Islet precursor cell (in vitro differentiated cells): ENCODE measurements at regions not wholly inside any gene's neighbourhood (a gene's known extent, or its start where the extent isn't known, plus 50 kb on each side); places are given as distances from the start of the nearest gene placed in this dataset.

Experiments used
- DNase-seq: peaks from one replicate; pipeline ENCODE4 v3.0.0-alpha.2; 2018

DNA sequence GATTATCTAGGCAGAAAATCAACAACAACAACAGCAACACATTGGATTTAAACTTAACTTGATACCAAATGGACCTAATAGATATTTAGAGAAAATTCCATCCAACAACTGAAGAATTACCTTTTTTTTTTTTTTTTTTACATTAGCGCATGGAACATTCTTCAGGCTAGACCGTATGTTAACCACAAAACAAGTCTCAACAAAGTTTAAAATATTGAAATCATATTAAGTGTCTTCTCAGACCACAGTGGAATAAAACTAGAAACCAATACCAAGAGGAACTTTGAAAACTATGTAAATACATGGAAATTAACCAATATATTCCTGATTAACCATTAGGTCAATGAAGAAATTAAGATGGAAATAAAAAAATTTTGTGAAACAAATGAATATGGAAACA is 315.8 kb downstream of the CSNK1G3 start:
- no peak for DNase-seq

- DNase-seq = no peak
Observed at GRCh38 chr5:123819833-123820232, 307.9 kb downstream of the CSNK1G3 start.

DNA sequence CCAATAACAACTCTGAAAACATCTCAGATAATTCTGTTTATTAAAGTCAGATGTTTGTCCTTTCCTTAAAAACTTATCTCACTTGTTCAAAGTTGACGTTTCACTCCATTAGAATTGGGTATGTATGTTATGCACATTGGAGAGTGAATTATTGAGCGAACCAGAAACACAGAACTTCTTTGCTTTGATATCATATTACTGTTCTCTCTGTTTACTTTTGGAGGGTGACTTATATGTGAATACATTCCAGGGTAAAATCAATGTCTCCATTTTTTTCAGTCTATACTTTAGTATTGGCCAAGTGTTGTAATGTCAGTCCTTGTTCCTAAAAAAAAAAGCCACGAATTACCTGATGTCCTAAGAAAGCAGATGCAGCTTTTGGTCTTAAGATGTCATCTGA is 307.4 kb downstream of the CSNK1G3 start:
- no peak for DNase-seq

GRCh38 chr5:123817267-123817666 is 305.3 kb downstream of the CSNK1G3 start:
- no peak for DNase-seq

GRCh38 chr5:123814801-123815470 is 303.0 kb downstream of the CSNK1G3 start:
- DNase-seq = no peak

DNA sequence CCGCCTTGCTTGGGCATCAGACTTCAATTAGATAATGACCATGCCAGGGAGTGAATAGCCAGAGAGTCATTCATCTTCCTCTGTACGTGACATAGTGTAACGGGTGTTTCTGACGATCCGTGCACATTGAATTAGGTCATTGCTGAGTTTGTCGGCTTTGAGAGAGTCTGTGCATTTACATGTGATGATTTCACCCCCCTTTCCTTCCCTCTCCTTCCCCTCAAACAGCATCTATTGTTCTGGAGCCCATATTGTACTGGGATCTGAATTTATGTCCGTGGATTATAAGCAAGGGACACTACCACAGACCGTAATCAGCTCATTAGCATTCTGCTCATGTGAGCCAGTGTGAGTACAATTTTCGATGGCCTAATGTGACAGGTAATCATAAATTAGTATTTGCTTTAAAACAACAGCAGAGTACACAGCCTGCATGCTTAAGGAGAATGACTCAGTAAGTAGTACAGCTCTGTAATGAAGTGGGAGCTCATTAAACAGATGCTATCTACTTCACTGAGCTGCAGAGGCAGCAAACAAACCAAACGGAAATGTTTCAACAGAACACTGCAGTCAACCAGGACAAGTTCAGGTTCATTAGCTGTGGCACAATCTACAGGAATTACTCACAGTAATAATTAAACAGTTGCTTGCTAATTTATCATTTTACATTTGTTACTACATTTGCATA is 302.1 kb downstream of the CSNK1G3 start:
- DNase-seq = peak; percentile 78

- no peak for DNase-seq
Observed at GRCh38 chr5:123813264-123813663, 301.3 kb downstream of the CSNK1G3 start.

- no peak for DNase-seq
Observed at GRCh38 chr5:123811831-123812230, 299.9 kb downstream of the CSNK1G3 start.

- no peak for DNase-seq
Observed at GRCh38 chr5:123810746-123811340, 298.9 kb downstream of the CSNK1G3 start.

- peak; percentile 73 for DNase-seq
Observed at GRCh38 chr5:123810253-123810652, 298.3 kb downstream of the CSNK1G3 start.

- DNase-seq = no peak
Observed at GRCh38 chr5:123809594-123810221, 297.7 kb downstream of the CSNK1G3 start.

GRCh38 chr5:123808461-123809380 is 296.7 kb downstream of the CSNK1G3 start:
- DNase-seq = no peak

- DNase-seq = peak; percentile 94
Observed at GRCh38 chr5:123807177-123807945, 295.4 kb downstream of the CSNK1G3 start.

GRCh38 chr5:123806644-123807043 is 294.7 kb downstream of the CSNK1G3 start:
- no peak for DNase-seq

- no peak for DNase-seq
Observed at GRCh38 chr5:123805300-123805699, 293.3 kb downstream of the CSNK1G3 start.

DNA sequence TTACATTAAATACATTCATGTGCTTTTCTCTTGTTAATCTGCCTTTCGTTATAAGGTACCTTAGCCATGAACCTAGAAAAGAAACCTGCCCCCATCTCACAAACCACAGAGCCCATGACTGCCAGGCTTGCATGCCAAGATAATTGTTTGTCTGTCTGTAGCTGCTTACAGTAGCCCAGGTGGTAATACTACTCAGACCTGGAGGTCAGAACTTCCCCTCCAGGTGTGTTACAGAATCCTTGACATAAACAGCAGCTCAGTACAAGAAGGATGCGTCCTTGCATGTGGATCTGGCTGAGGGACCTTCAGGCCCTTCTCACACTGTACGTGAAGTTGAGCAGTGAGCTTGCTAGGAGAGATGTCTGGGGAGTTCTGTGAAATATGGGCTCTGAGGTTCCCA is 291.4 kb downstream of the CSNK1G3 start:
- peak; percentile 71 for DNase-seq

- DNase-seq = no peak
Observed at GRCh38 chr5:123802298-123802951, 290.4 kb downstream of the CSNK1G3 start.

- no peak for DNase-seq
Observed at GRCh38 chr5:123800640-123801039, 288.7 kb downstream of the CSNK1G3 start.

DNA sequence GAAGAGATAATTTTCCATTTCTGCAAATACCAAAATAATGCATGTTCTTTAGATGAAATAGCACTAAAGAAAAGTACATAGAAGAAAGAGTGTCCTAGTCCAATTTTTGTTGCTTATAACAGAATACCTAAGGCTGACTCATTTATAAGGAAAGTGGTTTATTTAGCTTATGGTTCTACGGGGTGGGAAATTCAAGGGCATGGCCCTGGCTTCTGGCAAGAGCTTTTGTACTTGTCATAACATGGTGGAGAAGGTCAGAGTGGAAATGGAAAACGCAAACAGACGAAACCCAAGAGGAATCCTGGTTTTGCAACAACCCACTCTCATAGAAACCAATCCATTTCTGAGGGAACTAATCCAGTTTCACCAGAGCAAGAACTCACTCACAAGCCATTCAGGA is 283.7 kb downstream of the CSNK1G3 start:
- DNase-seq = no peak

DNA sequence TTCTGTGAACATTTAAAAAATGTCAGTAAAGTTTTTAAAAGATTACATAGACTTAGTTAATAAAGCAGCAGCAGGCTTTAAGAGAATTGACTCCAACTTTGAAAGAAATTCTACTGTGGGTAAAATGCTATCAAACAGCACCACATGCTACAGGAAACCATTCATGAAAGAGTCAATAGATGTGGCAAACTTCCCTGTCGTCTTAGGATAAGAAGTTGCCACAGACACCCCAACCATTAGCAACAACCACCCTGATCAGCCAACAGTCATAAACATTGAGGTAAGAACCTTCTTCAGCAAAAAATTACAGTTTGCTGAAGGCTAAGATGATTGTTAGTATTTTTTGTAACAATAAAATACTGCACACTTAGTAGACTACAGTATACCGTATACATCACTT is 278.2 kb downstream of the CSNK1G3 start:
- DNase-seq = no peak

DNA sequence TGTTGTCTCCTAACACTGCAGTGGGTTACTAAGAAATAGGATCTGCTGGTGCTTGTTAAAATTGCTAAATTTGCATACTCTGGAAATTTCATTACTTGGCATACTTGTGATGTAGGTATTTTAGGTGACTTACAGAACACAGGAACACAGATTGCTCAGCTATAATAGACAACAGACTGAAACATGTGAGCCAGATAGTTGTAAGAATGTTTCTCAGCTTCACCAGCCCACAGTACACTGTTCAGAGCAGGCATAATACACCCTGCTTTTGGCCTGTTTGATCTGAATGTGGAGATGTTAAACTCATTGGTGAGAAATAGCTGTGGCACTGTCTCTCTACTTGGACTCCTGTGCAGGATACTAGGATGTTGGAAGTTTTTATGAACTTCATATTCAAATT is 275.7 kb downstream of the CSNK1G3 start:
- no peak for DNase-seq
